HG03103 (cell line): ENCODE measurements at regions not wholly inside any gene's neighbourhood (a gene's known extent, or its start where the extent isn't known, plus 50 kb on each side); places are given as distances from the start of the nearest gene placed in this dataset.

Experiments used
- ATAC-seq: cut with Tn5 transposase; IDR thresholded peaks from one replicate; pipeline ENCODE4 v1.9.1; 2021; ENCODE audit warnings: low read depth; ENCODE audit not compliant: unreplicated experiment

GRCh38 chr20:10770753-10771152 lies 97.0 kb upstream of the JAG1 start:
- no peak for ATAC-seq

- no peak for ATAC-seq
Observed at GRCh38 chr20:10771435-10772140, 97.8 kb upstream of the JAG1 start.

- no peak for ATAC-seq
Observed at GRCh38 chr20:10774357-10774943, 100.7 kb upstream of the JAG1 start.

GRCh38 chr20:10777710-10778109 lies 103.9 kb upstream of the JAG1 start:
- ATAC-seq: no peak

GRCh38 chr20:10779911-10780310 lies 106.1 kb upstream of the JAG1 start:
- no peak for ATAC-seq

- ATAC-seq: no peak
Observed at GRCh38 chr20:10780901-10781300, 107.1 kb upstream of the JAG1 start.

GRCh38 chr20:10781526-10781925 lies 107.7 kb upstream of the JAG1 start:
- ATAC-seq: no peak

- ATAC-seq: no peak
Observed at GRCh38 chr20:10783707-10784553, 110.1 kb upstream of the JAG1 start.

GRCh38 chr20:10784554-10785183 lies 110.9 kb upstream of the JAG1 start:
- ATAC-seq: no peak

GRCh38 chr20:10786678-10787077 lies 112.9 kb upstream of the JAG1 start:
- ATAC-seq: no peak

GRCh38 chr20:10788055-10788454 lies 114.3 kb upstream of the JAG1 start:
- ATAC-seq: no peak

- no peak for ATAC-seq
Observed at GRCh38 chr20:10788877-10789276, 115.1 kb upstream of the JAG1 start.

- ATAC-seq: no peak
Observed at GRCh38 chr20:10789386-10789785, 115.6 kb upstream of the JAG1 start.

GRCh38 chr20:10790013-10790412 lies 116.2 kb upstream of the JAG1 start:
- ATAC-seq: no peak

GRCh38 chr20:10792291-10792690 lies 118.5 kb upstream of the JAG1 start:
- ATAC-seq: no peak

GRCh38 chr20:10793766-10794165 lies 120.0 kb upstream of the JAG1 start:
- ATAC-seq: no peak

- ATAC-seq: no peak
Observed at GRCh38 chr20:10794765-10795164, 121.0 kb upstream of the JAG1 start.

- no peak for ATAC-seq
Observed at GRCh38 chr20:10795286-10796026, 121.7 kb upstream of the JAG1 start.

- no peak for ATAC-seq
Observed at GRCh38 chr20:10798811-10799210, 125.0 kb upstream of the JAG1 start.

GRCh38 chr20:10799735-10800134 lies 125.9 kb upstream of the JAG1 start:
- no peak for ATAC-seq
